GM18858 (cell line): ENCODE measurements at regions not wholly inside any gene's neighbourhood (a gene's known extent, or its start where the extent isn't known, plus 50 kb on each side); places are given as distances from the start of the nearest gene placed in this dataset.
"Not testable (repeated sequence)": the region's sequence is repeated elsewhere in the genome, so short reads cannot be mapped to it uniquely, and the experiment has no call there.

Experiments used
- ATAC-seq: cut with Tn5 transposase; IDR thresholded peaks from one replicate; pipeline ENCODE4 v1.9.1; 2021; ENCODE audit not compliant: unreplicated experiment

DNA sequence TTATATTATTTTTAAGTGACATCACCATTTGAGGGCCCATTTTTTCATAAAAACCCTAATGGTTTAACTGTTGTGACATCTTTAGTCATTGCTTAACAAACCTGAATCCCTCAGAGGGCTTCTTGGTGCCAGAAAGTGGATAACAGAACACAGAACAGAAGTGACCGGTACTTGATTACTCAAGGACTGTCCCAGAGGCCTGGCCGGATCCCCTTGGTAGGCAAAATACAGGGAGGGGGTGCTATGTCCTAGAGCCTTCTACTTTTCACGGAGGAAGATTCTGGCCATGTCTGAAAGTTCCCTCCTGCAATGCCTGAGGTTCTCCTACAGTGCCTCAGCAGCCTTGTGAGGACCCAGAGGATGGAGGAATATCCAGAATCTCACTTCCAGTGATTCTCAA lies 94.3 kb upstream of the DCLK2 start:
- no peak for ATAC-seq

DNA sequence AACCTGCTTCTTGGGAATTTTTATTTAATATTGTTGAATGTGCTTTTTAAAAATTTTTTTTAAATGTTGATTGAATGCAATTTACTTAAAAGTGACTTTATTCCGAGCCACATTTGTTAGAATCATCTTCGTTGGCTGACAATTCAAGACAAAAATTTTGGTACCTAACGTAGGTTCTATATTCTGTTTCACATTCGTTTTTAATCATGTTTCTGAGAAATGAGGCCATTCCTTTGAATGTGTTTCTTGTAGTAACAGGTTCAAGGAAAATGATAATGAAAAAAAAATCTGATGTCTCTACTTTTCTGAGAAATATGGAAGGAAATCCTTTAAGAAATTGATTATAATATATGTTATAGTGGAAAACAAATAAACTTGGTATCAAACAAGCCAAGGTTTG lies 92.3 kb upstream of the DCLK2 start:
- ATAC-seq, result no peak

DNA sequence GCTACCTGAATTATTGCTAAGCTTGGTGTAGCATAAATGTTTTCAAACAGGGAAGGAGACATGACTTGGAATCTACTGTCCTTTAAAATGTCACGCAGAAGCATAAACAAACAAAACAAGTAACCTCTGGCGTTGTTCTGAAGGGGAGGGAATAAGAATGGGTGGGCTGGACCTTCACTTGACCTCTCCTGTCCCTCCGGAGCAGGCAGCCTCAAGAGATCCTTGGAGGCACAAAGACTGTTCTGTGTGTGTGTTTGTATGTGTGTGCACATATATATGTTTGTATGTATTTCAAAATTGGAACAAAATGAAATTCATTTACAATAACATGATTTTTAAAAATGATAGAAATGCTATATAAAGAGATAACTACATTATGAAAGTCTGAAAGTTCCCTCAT lies 91.3 kb upstream of the DCLK2 start:
- no peak for ATAC-seq

DNA sequence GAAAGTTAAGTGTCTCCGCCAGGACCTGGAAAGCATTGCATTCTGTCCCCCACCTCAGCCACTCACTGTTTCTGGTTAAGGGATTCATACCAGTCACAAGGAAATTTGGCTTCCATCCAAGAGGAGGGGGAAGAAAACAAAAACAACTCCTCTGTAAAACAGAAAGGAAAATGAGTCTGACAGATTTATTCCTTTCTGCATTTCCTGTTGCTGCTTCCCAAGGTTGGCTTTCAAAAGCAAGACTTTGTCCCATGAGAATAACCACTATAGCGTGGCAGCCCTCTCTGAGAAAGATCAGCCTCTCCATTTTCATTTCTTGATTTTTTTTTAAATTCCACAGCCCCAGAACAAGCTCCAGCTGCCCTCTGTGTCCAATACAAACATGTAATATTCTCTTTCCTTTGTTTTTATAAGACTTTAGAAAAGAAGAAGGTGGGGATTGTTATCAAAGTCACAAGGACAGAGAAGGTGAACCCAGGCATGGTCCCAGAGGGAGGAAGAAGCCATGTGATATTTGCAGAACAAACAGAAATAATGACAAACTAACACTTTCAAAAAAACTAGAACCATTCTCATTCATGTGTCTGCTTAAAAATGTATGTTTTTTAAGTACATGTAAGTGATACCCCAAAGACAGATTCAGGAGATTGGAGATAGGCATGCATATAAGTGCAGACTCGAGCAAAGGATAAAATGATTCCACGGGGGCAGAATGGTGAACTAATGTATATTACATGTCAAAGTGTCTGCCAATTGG lies 90.7 kb upstream of the DCLK2 start:
- no peak for ATAC-seq

DNA sequence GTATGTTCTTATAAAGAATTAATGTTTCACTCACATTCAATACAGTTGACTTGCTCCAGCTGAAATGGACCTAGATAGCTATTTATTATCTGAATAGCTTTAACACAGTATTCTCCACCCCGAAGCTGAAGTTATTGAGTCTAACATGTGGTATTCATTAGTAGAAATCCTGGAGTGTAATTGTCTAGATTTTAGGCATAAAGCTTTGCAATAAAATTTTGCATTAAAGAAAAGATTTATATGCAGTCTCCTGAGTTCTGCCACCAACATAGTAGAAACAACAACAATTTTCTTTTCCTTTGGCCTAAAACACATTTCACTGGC lies 90.2 kb upstream of the DCLK2 start:
- ATAC-seq, result no peak

DNA sequence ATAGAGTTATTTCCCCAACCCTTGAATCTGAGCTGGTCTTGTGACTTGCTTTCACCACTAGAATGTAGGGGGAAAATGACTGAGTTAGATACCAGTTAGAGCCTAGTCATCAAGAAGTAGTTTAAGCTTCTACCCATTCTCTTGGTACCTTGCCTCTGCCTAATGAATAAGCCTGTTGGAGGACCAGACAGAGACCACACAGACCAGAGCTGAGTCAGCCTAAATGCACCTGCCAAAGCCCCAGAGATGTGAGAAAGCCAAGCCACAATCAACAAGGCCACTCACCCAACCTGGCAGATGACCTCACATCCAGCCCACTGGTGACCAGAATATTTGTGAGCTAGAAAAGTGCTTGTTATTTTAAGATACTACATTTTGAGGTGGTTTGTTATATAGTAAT lies 85.2 kb upstream of the DCLK2 start:
- ATAC-seq, result no peak

DNA sequence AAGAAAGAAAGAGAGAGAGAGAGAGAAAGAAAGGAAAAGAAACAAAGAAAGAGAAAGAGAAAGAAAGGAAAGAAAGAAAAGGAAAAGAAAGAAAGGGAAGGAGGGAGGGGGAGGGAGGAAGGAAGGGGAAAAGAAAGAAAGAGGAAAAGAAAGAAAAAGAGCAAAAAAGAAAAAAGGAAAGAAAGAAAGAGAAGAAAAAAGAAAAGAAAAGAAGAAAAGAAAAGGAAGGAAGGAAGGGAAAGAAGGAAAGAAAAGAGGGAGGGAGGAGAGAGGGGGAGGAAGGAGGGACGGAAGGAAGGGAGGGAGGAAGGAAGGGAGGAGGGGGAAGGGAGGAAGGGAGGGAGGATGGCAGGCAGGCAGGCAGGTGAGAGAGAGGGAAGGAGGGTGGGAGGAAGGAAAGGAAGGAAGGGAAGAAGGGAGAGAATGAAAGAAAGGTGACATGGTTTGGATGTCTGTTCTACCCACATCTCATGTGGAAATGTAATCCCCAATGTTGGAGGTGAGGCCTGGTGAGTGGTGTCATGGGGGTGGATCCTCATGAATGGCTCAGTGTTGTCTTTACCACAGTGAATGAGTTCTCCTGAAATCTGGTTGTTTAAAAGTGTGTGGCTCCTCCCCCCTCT lies 83.0 kb upstream of the DCLK2 start:
- no peak for ATAC-seq

DNA sequence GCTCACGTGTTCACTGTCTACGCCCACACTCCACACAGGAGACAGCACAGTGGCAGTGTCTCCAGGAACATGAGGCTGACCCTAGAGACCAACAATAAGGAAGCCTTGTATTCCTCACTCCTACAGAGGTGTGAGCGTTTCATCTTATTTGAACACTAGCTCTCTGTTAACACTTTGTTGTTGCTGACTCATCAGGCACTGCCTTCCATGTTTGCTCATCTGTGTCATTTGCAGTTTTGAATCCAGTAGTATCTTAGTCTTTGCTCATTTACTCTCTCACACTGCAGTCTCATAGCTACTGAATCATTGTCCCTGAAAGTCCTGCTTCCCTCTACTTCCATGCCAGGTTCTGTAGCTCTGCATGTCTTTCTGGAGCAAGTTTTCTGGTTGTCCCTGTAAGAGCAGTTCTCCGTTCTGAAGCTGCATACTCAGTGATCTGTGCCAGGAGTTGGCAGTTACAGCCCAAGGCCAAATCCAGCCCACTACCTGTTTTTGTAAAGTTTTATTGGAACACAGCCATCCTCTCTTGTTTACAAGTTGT lies 80.3 kb upstream of the DCLK2 start:
- peak; percentile 76 for ATAC-seq

DNA sequence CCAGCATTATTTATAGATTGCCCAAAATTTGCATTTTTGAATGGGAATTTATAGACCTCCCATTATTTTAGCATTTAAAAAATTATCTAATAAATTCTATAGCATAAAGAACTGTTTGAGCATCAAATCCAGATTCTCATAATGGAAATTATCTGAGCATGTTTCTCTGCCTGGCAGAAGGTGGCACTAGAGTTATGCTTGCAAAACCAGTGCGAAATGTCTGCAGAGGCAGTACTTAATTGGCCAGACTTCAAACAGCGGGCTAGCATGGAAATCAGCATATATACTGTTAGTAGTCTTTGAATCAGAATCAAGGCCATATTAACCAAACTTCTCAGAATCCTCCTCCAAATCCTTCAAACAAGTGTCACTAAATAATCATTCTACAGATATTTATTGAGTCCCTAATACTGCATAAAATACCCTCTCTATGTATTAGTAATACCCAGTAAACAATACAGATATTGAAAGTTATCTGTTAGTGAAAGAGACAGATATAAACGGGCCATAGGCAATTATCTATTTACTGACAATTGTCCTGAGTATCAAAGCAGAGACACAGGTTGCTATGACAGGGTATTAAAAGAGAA lies 78.7 kb upstream of the DCLK2 start:
- peak; percentile 50 for ATAC-seq

DNA sequence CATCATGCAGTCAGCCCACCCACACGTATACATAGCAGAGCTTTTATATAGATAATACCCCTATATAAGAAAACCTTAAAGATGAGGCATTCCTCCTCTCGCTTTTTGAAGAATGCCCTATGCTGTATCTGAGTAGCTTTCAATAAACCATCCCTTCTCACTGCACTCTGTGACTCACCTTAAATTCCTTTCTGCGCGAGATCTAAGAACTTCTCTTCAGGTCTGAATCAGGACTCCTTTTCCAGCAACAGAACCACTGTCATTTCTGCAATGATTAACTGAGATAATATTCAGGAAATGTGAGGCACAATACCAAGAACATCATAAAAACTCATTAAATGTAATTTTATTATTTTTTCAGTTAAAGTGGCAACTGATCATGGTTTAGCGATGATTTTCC lies 76.4 kb upstream of the DCLK2 start:
- no peak for ATAC-seq

DNA sequence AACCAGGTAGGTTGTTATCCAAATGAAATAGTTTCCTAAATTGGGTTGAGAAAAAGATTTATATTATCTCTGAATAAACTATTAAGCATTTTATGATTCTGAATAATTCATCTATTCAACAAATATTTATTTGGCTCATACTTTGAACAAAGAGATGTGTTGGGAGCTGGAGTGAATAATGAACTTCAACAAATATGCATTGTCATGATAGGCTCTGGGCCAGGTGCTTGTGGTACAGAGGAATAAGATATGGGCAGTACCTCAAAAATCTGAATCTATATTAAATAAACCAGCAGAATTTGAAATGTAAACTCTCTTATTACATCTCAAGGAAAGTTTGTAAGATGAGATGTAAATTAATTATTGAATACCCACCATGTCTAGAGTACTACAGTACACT lies 75.7 kb upstream of the DCLK2 start:
- ATAC-seq, result no peak

DNA sequence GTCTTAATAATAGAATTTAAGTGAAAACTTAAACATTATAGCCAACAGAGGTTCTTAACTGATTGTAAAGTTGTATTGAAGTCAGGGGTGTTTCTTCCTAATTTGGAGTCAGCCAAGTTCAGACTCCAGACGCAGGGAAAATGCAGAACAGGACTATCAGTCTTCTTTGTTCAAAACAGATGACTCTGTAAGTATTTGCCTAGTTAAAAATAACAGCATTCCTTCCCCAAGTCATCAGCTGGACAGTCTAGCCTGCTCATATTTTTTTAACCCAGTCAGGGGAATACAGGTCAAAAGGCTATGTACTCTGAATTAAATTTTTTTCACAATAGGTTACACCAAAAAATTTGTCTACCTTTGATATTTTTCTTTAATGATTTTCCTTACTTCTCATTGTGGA lies 73.8 kb upstream of the DCLK2 start:
- no peak for ATAC-seq

DNA sequence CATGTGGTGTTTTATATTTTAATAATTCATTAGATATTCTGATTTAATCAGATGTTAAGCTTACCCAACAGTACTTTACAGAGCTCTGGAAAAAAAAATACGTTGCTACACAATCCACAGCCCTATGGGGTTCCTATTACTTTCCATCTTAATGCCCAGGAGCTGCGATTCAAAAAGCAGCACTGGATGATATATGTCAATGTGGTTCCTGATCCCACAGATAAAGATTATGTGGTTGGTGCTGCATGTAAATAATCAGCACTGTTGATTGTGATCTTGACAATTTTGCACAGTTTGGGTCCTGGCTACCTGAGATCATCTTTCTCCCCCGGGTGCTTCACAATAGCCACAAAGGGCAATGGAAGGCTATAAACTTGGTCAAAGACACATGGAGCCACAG lies 72.7 kb upstream of the DCLK2 start:
- no peak for ATAC-seq

DNA sequence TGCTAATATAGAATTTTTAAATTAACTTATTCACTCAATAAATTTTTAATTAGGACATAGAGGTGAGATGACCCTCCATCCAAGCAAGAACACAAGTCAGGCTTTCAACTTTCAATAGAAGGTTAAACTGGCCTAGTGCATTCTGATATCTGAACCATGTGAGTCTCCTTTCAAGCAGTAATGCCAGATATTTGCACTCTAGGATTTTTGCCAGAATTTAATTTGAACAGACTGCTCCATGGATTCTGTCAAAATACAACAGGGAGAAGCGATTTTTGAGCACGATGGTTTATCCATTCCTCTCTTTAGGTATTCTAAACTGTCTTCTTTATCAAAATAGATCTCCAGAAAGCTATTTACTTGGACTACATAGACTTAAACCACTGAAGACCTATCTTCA lies 72.0 kb upstream of the DCLK2 start:
- no peak for ATAC-seq

DNA sequence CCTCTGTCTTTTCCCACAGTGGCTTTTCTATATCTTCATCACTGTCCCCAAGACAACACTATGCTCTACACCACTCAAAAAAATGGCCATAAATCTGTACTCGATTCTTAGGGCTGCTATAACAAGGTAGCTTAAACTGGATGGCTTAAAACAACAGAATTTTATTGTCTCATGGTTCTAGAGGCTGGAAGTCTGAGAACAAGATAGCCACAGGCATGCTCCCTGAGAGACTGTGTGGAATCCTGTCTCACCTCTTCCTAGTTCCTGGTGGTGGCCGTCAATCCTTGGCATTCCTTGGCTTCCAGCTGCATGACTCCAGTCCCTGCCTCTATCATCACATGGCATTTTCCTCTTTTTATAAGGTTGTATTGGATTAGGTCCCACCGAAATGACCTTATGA lies 70.7 kb upstream of the DCLK2 start:
- ATAC-seq, result no peak

DNA sequence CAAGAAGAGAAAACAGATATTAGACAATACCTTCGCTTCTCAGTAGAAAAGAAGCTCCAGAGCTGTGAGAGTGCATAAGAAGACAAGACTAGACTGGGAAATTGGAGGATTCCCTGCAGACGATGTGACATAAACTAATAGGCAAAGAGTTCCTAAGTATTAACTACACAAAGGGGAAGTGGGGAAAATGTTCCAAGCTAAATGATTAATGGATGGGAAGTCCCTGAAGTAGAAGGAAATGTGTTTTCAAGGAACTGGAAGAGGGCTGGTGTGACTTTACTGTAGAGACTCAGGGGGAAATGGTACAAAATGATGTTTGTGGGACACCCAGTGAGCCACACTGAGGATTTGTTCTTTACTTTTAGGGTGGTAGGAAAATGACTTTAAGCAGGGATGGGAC lies 69.7 kb upstream of the DCLK2 start:
- ATAC-seq, result no peak

DNA sequence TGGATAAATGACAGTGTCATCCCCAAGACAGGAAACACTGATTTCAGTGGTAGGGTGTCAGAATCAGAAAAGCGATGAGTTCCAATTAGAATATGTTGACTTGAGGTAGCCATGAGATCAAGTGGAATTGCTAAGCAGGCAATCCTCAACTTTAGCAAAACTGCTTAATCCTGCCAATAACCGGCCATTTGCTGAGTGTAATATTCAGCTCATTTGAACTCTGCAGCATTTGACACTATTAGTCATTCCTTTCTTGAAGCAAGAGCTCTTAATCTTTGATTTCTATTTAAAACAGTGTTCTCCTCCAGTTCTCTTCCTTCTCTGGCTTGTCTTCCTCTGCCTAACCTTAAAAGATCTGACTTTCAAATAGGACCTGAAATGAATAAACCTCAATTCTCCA lies 68.7 kb upstream of the DCLK2 start:
- ATAC-seq, result no peak

DNA sequence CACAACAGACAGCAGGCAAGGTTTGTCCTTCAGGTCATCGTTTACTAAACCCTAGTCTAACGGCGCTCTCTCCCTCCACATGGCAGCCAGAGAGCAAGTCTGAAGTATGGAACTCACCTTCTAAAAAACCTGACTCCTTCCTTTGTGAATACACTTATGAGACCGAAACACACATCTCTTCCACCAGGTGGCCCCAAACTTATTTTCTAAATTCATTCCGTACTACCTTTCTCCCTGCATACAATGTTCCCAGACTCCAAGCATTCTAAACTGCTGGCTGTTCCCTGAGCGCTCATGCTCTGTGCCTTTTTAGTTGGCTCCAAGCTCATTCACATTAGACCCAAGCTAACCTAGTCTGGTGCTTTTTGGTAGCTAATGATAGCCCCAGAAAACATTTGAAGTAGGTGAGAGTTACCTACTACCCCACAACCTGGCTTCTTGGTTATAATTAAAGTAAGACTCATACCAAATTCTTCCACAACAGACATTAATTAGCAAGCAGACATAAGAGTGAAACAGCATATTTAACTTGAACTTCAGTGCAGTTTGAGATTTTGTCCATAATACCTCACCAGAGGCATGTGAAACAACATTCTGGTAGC lies 67.6 kb upstream of the DCLK2 start:
- peak; percentile 53 for ATAC-seq

DNA sequence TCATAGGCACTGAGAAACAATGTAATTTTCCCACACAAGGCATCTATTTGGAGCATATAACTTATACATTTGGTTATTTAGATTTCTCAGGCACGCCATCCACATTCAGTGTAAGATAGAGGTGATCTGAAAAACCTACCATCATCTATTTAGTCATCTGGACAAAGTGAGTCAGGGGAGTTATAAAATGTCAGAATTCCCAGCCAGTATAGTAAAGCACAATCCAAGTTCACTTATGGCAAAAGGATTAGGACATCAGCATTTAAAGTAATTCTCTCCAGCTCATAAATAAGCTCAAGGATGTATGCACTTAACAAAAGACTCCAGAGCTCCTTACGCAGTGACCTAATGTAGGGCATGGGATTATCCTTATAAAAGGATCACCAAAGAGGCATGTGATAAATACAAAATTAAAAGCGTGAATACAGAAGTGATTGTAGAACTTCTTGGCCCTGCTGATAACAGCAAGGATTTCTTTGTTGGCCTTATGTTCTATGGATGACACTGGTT lies 65.3 kb upstream of the DCLK2 start:
- ATAC-seq, result no peak

DNA sequence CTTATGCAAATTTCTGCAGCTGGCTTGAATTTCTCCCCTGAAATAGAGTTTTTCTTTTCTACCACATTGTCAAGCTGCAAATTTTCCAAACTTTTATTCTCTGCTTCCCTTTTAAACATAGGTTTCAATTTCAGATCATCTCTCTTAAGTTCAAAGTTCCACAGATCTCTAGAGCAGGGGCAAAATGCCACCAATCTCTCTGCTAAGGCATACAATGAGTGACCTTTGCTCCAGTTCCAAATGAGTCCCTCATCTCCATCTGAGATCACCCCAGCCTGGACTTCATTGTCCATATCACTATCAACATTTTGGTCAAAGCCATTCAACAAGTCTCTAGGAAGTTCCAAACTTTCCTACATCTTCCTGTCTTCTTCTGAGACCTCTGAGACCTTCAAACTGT lies 62.3 kb upstream of the DCLK2 start:
- ATAC-seq, result not testable (repeated sequence)

DNA sequence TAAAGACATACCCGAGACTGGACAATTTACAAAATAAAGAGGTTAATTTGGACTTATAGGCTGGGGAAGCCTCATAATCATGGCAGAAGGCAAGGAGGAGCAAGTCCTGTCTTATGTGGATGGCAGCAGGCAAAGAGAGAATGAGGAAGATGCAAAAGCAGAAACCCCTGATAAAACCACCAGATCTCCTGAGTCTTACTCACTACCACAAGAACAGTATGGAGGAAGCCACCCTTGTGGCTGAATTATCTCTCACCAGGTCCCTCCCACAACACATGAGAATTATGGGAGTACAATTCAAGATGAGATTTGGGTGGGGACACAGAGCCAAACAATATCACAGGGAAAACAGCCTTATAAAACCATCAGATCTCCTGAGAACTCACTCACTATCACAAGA lies 61.6 kb upstream of the DCLK2 start:
- not testable (repeated sequence) for ATAC-seq

DNA sequence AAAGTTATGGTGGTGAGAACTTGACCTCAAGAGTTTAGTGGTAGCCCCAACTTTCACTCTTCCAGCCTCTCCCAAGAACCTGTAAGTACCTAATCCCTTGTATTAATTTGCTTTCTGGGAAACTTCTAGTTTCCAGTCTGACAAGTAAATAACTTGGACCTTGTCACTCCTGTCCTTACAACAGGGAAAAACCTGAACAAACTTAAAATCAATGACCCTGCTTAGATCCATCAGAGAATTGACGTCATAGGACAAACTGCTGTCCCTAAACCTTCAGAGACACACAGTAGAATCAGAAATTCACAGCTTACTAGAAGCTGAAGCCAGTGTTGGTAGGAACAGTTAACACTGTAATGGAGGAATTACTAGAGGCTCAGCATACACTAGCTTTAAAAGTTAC lies 60.0 kb upstream of the DCLK2 start:
- ATAC-seq, result no peak
